GM12878 (cell line): ENCODE measurements at regions not wholly inside any gene's neighbourhood (a gene's known extent, or its start where the extent isn't known, plus 50 kb on each side); places are given as distances from the start of the nearest gene placed in this dataset.

ENCODE experiments used
- ATAC-seq: fragments of 200-7000 bp; cut with Tn5 transposase; 3 replicates; pipeline ENCODE4 v1.9.1; 2020; ENCODE audit warnings: mild to moderate bottlenecking, moderate library complexity
- BruUV-seq: library from RNA; stranded (reverse); fragments of 400-500 nt; replicated peaks from 2 replicates; lab custom pipeline; 2021; lab: Mats Ljungman, UMichigan
- CTCF ChIA-PET: fragments of 300-600 bp; sonication (Branson Sonifier 250); formaldehyde crosslinking; extraction: SDS; loops from one replicate; lab custom pipeline; 2021; ENCODE audit warnings: inconsistent platforms; lab: Yijun Ruan, JAX
- POLR2A ChIA-PET: fragments of 350-600 bp; formaldehyde crosslinking; extraction: SDS; loops from one replicate; lab custom pipeline; 2021; ENCODE audit warnings: inconsistent platforms; lab: Charles Lee
- RAD21 ChIA-PET: fragments of 300-600 bp; sonication (Branson Sonifier 250); formaldehyde crosslinking; loops from one replicate; lab custom pipeline; 2023; ENCODE audit warnings: antibody characterized with exemption; ENCODE audit not compliant: unreplicated experiment; lab: Charles Lee
- SMC1A ChIA-PET: fragments of 300-600 bp; sonication (Branson Sonifier 250); formaldehyde crosslinking; loops from one replicate; lab custom pipeline; 2023; ENCODE audit not compliant: unreplicated experiment, uncharacterized antibody; lab: Charles Lee
- DNase-seq: peaks from one replicate; pipeline ENCODE4 v3.0.0-alpha.2; 2011; ENCODE audit warnings: low read depth, low spot score
- FAIRE-seq: peaks from 3 replicates; lab custom pipeline; 2011; peaks lifted over from hg19 to GRCh38; lab: Jason Lieb, UNC
- H2AFZ ChIP-seq: 2 replicates; pipeline ENCODE4 v1.6.0; 2011; ENCODE audit warnings: low read depth, low read length, control low read depth; ENCODE audit not compliant: control insufficient read depth
- H3K27ac ChIP-seq: 2 replicates; pipeline ENCODE4 v1.5.1; 2011; ENCODE audit warnings: control low read depth; ENCODE audit not compliant: control insufficient read depth, insufficient read depth
- H3K27me3 ChIP-seq, 2 experiments: replicated peaks in 1 of 2; 2 replicates each; pipeline versions ENCODE4 v1.6.0 to v1.6.1; 2011; ENCODE audit warnings: low read length in 1 of 2; ENCODE audit not compliant: control insufficient read depth in 2 of 2, insufficient read depth in 2 of 2
- H3K36me3 ChIP-seq, 2 experiments: 2 replicates each; pipeline ENCODE4 v1.5.1; 2011; ENCODE audit warnings: low read length in 1 of 2; ENCODE audit not compliant: control insufficient read depth in 2 of 2, insufficient read depth in 2 of 2
- H3K4me1 ChIP-seq: 2 replicates; pipeline ENCODE4 v1.6.1; 2011; ENCODE audit warnings: mild to moderate bottlenecking, low read length, moderate library complexity, mixed read lengths; ENCODE audit not compliant: control insufficient read depth, insufficient read depth
- H3K4me2 ChIP-seq: 2 replicates; pipeline ENCODE4 v1.6.0; 2011; ENCODE audit warnings: control low read depth; ENCODE audit not compliant: control insufficient read depth, insufficient read depth
- H3K4me3 ChIP-seq: fragments of 200-600 bp; sonication (generic); 2 replicates; pipeline ENCODE4 v1.5.1; 2016
- H3K79me2 ChIP-seq: 2 replicates; pipeline ENCODE4 v1.6.0; 2011; ENCODE audit warnings: low read length; ENCODE audit not compliant: control insufficient read depth, insufficient read depth
- H3K9ac ChIP-seq: 2 replicates; pipeline ENCODE4 v1.8.0; 2011; ENCODE audit warnings: low read length, control low read depth, mixed read lengths; ENCODE audit not compliant: control insufficient read depth, insufficient read depth
- H3K9me3 ChIP-seq: replicated peaks from 3 replicates; pipeline ENCODE4 v1.5.1; 2011; ENCODE audit warnings: mild to moderate bottlenecking, low read length; ENCODE audit not compliant: control insufficient read depth, insufficient read depth
- H4K20me1 ChIP-seq: 2 replicates; pipeline ENCODE4 v1.6.0; 2011; ENCODE audit not compliant: control insufficient read depth, insufficient read depth
- BCL3 ChIP-seq: IDR thresholded peaks from 2 replicates; pipeline ENCODE4 v1.6.1; 2011; ENCODE audit warnings: borderline replicate concordance, low read depth, mild to moderate bottlenecking, moderate library complexity, low read length; ENCODE audit not compliant: insufficient read depth, poor library complexity, severe bottlenecking
- BRCA1 ChIP-seq: IDR thresholded peaks from 2 replicates; pipeline ENCODE4 v1.6.1; 2011; ENCODE audit warnings: low read depth, low read length, improper control_type of control experiment
- CHD4 ChIP-seq: fragments of 200-600 bp; sonication (generic); IDR thresholded peaks from 2 replicates; pipeline ENCODE4 v1.6.1; 2016; ENCODE audit warnings: mild to moderate bottlenecking
- FOS ChIP-seq: IDR thresholded peaks from 3 replicates; pipeline ENCODE4 v1.6.1; 2011; ENCODE audit warnings: borderline replicate concordance; ENCODE audit not compliant: insufficient read length; ENCODE audit errors: extremely low read depth
- FOXM1 ChIP-seq: IDR thresholded peaks from 2 replicates; pipeline ENCODE4 v1.6.1; 2012; ENCODE audit warnings: low read depth, mild to moderate bottlenecking, inconsistent platforms, low read length, moderate library complexity
- KAT2A ChIP-seq: conservative IDR thresholded peaks from 2 replicates; pipeline ENCODE4 v1.6.1; 2011; ENCODE audit warnings: low read depth, low read length; ENCODE audit not compliant: control insufficient read depth
- MAX ChIP-seq: IDR thresholded peaks from 2 replicates; pipeline ENCODE4 v1.6.1; 2012; ENCODE audit warnings: low read depth, low read length, improper control_type of control experiment
- NBN ChIP-seq: fragments of 450-650 bp; IDR thresholded peaks from 2 replicates; pipeline ENCODE4 v1.6.1; 2016
- PML ChIP-seq: IDR thresholded peaks from 2 replicates; pipeline ENCODE4 v1.6.1; 2012; ENCODE audit warnings: low read length, inconsistent platforms
- POLR2AphosphoS2 ChIP-seq: IDR thresholded peaks from 2 replicates; pipeline ENCODE4 v1.6.1; 2011; ENCODE audit warnings: low read depth, mild to moderate bottlenecking, low read length, improper control_type of control experiment, moderate library complexity
- POLR2AphosphoS5 ChIP-seq: IDR thresholded peaks from 2 replicates; pipeline ENCODE4 v1.6.1; 2011; ENCODE audit warnings: mild to moderate bottlenecking, low read length, inconsistent platforms
- RAD21 ChIP-seq: IDR thresholded peaks from 2 replicates; pipeline ENCODE4 v1.6.1; 2011; ENCODE audit warnings: mild to moderate bottlenecking, low read depth, low read length, moderate library complexity; ENCODE audit not compliant: insufficient read depth
- RAD51 ChIP-seq: fragments of 450-650 bp; IDR thresholded peaks from 2 replicates; pipeline ENCODE4 v1.6.1; 2016; ENCODE audit warnings: moderate library complexity, mild to moderate bottlenecking, inconsistent platforms
- RELA ChIP-seq: fragments of 450-650 bp; IDR thresholded peaks from 2 replicates; pipeline ENCODE4 v1.8.0; 2014; ENCODE audit warnings: borderline replicate concordance; ENCODE audit not compliant: partially characterized antibody
- SMAD5 ChIP-seq: IDR thresholded peaks from 2 replicates; pipeline ENCODE4 v1.6.1; 2016; ENCODE audit warnings: antibody characterized with exemption, low read depth
- YY1 ChIP-seq: IDR thresholded peaks from 2 replicates; pipeline ENCODE4 v1.6.1; 2011; ENCODE audit warnings: low read depth, mild to moderate bottlenecking, low read length
- WGBS: methylation state at CpG from one replicate; pipeline ENCODE4 v1.1.6; 2016; ENCODE audit warnings: low lambda C conversion rate; ENCODE audit not compliant: insufficient replicate concordance, insufficient coverage; ENCODE audit errors: missing lambda C conversion rate; 5-methylcytosine and 5-hydroxymethylcytosine counted together
- in situ Hi-C: fragments of 300-500 bp; cut with MboI; formaldehyde crosslinking; loops from 9 replicates; pipeline ENCODE4 v1.14.3; 2018; ENCODE audit warnings: mixed read lengths
- intact Hi-C: fragments of 100-400 bp; cut with micrococcal nuclease; formaldehyde crosslinking; loops from one replicate; pipeline ENCODE4 v1.14.2; 2022; ENCODE audit not compliant: unreplicated experiment
- TF ChIP-seq, protein P1 (sequence below): IDR thresholded peaks from 2 replicates; pipeline ENCODE4 v1.6.1; 2011; ENCODE audit warnings: low read depth, low read length, improper control_type of control experiment, borderline replicate concordance

DNA sequence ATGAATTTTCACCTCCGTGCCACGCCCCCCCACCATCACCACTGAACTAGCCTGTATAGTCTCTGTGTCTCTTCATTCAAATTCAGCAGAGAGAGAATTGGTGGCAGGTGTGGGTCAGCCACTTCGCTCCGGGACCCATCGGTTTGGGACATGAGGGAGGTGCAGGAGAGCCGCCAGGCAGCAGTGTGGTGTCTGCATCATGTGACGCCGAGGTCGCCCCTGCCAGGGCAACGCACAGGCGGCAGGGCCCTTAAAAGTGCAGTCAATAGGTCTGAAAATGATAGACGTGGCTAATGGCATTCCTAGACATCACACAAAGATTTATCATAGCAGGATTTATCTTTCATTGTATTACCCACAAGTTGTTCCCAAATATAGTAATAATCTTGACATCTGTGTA, 100.6 kb upstream of the RNF32 start:
- Histone ChIP-seq H3K9ac (no peak overlapping the region), H3K27me3 (no peaks in the 10 kb centered on the region), H3K9me3 (no peaks in the 10 kb centered on the region; the same call in 2 of the 3 replicates), H3K36me3 (no peaks in the 10 kb centered on the region), H4K20me1 (no peaks in the 10 kb centered on the region), H3K4me3 (no peak overlapping the region), H3K4me2 (no peak overlapping the region), H3K27ac (no peak overlapping the region), H2AFZ (no peak overlapping the region), H3K79me2 (no peaks in the 10 kb centered on the region), H3K4me1 (no peaks in the 10 kb centered on the region)
- 55% methylated on average over 12 of the region's 12 CpGs for WGBS
- in situ Hi-C loops: no loop called here
- no TSS peak for BruUV-seq
- no peak for FAIRE-seq
- ATAC-seq: no peak; the same call in 2 of the 3 replicates
- RAD21 ChIA-PET: no interaction called here
- TF ChIP-seq FOXM1 (no peak), RAD51 (no peak), RELA (no peak), RAD21 (no peak), BCL3 (no peak), PML (no peak)
- SMC1A ChIA-PET: interaction anchor here (1.3 kb wide), 1 partner anchor 102 kb away, joined by 5 read pairs; no protein-coding TSS in a partner anchor
- no peak for DNase-seq
- intact Hi-C loops: loop anchor here (10.0 kb wide), 1 partner anchor 275 kb away; no protein-coding TSS in a partner anchor
- POLR2A ChIA-PET: no interaction called here
- CTCF ChIA-PET: no interaction called here

DNA sequence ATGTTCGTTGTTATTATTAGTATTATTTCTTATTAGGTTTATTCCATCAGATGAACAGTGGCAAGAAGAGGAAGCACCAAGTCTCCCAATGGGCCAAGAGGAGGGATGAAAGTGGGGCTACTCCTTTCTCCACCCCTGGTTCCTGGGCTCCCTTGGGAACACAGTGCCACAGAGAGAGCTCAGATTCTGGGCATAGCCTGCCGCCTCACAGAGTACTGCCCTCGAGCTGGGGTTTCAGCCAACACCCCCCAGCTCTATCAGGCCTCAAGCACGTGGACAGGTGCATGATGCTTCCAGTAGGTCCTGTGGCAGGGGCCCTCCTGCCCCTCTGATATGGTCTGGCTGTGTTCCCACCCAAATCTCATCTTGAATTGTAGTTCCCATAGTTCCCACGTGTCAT, 103.6 kb upstream of the RNF32 start:
- SMC1A ChIA-PET: interaction anchor here (1.4 kb wide), 1 partner anchor 104 kb away, joined by 3 read pairs; no protein-coding TSS in a partner anchor
- POLR2A ChIA-PET: no interaction called here
- Histone ChIP-seq H3K4me3 (no peak overlapping the region), H3K79me2 (no peaks in the 10 kb centered on the region), H3K9me3 (no peaks in the 10 kb centered on the region; the same call in 2 of the 3 replicates), H2AFZ (no peak overlapping the region), H3K4me1 (no peaks in the 10 kb centered on the region), H3K27ac (no peak overlapping the region), H3K36me3 (no peaks in the 10 kb centered on the region), H3K27me3 (no peaks in the 10 kb centered on the region; a peak in 1 of 4 replicates), H4K20me1 (no peaks in the 10 kb centered on the region), H3K9ac (no peak overlapping the region), H3K4me2 (no peak overlapping the region)
- RAD21 ChIA-PET: no interaction called here
- ATAC-seq (no peak), FAIRE-seq (no peak), DNase-seq (no peak)
- intact Hi-C loops (no loop called here), in situ Hi-C loops (no loop called here)
- WGBS: 0% methylated on average over 5 of the region's 5 CpGs
- BruUV-seq: no TSS peak
- CTCF ChIA-PET: no interaction called here
- TF ChIP-seq, protein P1, sequence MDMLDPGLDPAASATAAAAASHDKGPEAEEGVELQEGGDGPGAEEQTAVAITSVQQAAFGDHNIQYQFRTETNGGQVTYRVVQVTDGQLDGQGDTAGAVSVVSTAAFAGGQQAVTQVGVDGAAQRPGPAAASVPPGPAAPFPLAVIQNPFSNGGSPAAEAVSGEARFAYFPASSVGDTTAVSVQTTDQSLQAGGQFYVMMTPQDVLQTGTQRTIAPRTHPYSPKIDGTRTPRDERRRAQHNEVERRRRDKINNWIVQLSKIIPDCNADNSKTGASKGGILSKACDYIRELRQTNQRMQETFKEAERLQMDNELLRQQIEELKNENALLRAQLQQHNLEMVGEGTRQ: no peak
- TF ChIP-seq SMAD5 (no peak), NBN (no peak), YY1 (no peak), FOS (no peak), POLR2AphosphoS2 (no peak), MAX (no peak), KAT2A (no peak), BRCA1 (no peak), CHD4 (no peak), POLR2AphosphoS5 (no peak)
